H1 (cell line): ENCODE measurements at regions not wholly inside any gene's neighbourhood (a gene's known extent, or its start where the extent isn't known, plus 50 kb on each side); places are given as distances from the start of the nearest gene placed in this dataset.

Source experiments
- SAP30 ChIP-seq: fragments of 300-600 bp; sonication (generic); IDR thresholded peaks from 2 replicates; pipeline ENCODE4 v1.7.1; 2012; ENCODE audit warnings: low read length, moderate library complexity, mild to moderate bottlenecking, inconsistent platforms; ENCODE audit not compliant: insufficient read depth, insufficient replicate concordance
- TF ChIP-seq, protein P1 (sequence below): fragments of 300-600 bp; sonication (generic); IDR thresholded peaks from 2 replicates; pipeline ENCODE4 v1.7.1; 2012; ENCODE audit warnings: low read length, moderate library complexity, mild to moderate bottlenecking, inconsistent platforms; ENCODE audit not compliant: insufficient replicate concordance

DNA sequence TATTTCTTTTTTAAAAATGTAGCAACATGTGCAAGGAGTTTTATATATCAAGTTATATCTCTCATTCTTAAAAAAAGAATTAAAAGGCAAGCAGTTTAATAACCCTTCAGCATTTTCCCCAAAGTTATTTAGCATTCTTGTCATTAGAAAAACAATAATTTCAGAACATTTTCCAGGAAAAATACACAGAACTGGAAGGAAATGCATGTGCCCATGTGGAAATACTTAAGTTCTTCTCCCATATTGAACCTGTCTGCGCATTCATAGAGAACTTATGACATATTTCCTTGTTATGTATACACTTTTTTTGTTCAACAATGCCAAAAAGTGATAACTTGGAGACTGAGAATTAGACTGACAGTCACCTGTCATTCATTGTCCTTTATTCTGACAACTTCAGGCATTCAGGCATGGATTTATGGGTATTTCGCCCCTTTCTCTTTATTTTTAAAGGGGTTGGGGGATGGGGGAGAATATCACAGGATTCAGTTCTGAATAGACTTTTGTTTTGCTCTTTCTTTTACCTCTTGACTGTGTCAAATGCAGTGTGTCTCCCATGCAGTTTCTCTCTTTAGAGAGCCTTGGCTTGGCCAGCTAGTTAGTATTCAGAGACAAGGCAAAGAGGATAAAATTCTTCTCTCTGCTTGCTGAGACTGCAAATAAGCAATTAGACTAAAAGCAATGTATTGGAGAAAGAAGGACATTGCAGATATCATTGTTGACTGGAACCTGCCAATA is 701.0 kb downstream of the NR2F1-AS1 start (continued):
- TF ChIP-seq, protein P1, sequence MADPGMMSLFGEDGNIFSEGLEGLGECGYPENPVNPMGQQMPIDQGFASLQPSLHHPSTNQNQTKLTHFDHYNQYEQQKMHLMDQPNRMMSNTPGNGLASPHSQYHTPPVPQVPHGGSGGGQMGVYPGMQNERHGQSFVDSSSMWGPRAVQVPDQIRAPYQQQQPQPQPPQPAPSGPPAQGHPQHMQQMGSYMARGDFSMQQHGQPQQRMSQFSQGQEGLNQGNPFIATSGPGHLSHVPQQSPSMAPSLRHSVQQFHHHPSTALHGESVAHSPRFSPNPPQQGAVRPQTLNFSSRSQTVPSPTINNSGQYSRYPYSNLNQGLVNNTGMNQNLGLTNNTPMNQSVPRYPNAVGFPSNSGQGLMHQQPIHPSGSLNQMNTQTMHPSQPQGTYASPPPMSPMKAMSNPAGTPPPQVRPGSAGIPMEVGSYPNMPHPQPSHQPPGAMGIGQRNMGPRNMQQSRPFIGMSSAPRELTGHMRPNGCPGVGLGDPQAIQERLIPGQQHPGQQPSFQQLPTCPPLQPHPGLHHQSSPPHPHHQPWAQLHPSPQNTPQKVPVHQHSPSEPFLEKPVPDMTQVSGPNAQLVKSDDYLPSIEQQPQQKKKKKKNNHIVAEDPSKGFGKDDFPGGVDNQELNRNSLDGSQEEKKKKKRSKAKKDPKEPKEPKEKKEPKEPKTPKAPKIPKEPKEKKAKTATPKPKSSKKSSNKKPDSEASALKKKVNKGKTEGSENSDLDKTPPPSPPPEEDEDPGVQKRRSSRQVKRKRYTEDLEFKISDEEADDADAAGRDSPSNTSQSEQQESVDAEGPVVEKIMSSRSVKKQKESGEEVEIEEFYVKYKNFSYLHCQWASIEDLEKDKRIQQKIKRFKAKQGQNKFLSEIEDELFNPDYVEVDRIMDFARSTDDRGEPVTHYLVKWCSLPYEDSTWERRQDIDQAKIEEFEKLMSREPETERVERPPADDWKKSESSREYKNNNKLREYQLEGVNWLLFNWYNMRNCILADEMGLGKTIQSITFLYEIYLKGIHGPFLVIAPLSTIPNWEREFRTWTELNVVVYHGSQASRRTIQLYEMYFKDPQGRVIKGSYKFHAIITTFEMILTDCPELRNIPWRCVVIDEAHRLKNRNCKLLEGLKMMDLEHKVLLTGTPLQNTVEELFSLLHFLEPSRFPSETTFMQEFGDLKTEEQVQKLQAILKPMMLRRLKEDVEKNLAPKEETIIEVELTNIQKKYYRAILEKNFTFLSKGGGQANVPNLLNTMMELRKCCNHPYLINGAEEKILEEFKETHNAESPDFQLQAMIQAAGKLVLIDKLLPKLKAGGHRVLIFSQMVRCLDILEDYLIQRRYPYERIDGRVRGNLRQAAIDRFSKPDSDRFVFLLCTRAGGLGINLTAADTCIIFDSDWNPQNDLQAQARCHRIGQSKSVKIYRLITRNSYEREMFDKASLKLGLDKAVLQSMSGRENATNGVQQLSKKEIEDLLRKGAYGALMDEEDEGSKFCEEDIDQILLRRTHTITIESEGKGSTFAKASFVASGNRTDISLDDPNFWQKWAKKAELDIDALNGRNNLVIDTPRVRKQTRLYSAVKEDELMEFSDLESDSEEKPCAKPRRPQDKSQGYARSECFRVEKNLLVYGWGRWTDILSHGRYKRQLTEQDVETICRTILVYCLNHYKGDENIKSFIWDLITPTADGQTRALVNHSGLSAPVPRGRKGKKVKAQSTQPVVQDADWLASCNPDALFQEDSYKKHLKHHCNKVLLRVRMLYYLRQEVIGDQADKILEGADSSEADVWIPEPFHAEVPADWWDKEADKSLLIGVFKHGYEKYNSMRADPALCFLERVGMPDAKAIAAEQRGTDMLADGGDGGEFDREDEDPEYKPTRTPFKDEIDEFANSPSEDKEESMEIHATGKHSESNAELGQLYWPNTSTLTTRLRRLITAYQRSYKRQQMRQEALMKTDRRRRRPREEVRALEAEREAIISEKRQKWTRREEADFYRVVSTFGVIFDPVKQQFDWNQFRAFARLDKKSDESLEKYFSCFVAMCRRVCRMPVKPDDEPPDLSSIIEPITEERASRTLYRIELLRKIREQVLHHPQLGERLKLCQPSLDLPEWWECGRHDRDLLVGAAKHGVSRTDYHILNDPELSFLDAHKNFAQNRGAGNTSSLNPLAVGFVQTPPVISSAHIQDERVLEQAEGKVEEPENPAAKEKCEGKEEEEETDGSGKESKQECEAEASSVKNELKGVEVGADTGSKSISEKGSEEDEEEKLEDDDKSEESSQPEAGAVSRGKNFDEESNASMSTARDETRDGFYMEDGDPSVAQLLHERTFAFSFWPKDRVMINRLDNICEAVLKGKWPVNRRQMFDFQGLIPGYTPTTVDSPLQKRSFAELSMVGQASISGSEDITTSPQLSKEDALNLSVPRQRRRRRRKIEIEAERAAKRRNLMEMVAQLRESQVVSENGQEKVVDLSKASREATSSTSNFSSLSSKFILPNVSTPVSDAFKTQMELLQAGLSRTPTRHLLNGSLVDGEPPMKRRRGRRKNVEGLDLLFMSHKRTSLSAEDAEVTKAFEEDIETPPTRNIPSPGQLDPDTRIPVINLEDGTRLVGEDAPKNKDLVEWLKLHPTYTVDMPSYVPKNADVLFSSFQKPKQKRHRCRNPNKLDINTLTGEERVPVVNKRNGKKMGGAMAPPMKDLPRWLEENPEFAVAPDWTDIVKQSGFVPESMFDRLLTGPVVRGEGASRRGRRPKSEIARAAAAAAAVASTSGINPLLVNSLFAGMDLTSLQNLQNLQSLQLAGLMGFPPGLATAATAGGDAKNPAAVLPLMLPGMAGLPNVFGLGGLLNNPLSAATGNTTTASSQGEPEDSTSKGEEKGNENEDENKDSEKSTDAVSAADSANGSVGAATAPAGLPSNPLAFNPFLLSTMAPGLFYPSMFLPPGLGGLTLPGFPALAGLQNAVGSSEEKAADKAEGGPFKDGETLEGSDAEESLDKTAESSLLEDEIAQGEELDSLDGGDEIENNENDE: no peak
- no peak for TF ChIP-seq SAP30
- TF ChIP-seq, all 59 proteins: peak for 0
